GM23248 (cell line): ENCODE measurements at regions not wholly inside any gene's neighbourhood (a gene's known extent, or its start where the extent isn't known, plus 50 kb on each side); places are given as distances from the start of the nearest gene placed in this dataset.

Experiments used
- EZH2 ChIP-seq: fragments of 200-600 bp; sonication (generic); IDR thresholded peaks from 2 replicates; pipeline ENCODE4 v1.6.1; 2018; ENCODE audit warnings: antibody characterized with exemption, mild to moderate bottlenecking; ENCODE audit not compliant: insufficient read depth, poor library complexity, severe bottlenecking
- EZH2phosphoT487 ChIP-seq: fragments of 200-600 bp; sonication (generic); IDR thresholded peaks from 2 replicates; pipeline ENCODE4 v1.6.1; 2018; ENCODE audit warnings: antibody characterized with exemption, moderate library complexity, mild to moderate bottlenecking, low read depth; ENCODE audit not compliant: insufficient read depth

DNA sequence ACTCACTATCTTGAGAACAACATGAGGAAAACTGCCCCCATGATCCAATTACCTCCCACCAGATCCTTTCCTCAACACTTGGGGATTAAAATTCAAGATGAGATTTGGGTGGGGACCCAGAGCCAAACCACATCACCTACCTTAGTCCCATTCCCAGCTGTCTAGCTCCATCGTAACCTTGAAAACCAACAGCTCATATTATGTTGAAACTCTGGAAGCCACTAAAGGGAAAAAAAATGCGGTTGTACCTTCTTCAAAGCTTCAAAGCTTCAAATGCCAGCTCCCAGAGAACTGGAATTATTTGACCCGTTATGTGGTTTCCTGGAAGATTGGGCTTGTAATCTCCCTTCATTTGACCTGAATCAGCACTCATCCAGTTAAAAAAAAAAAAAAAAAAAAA, 223.1 kb upstream of the GPC6 start:
- TF ChIP-seq EZH2phosphoT487 (no peak), EZH2 (no peak)
